Activated T-helper 9 cell treated with anti-CD3 and anti-CD28 coated beads, Interleukin-2, amount 50 U/mL, for 16 hours (primary cell): ENCODE measurements at regions not wholly inside any gene's neighbourhood (a gene's known extent, or its start where the extent isn't known, plus 50 kb on each side); places are given as distances from the start of the nearest gene placed in this dataset.

Experiments
- DNase-seq: peaks from one replicate; pipeline ENCODE4 v3.0.0-alpha.2; 2020; ENCODE audit warnings: low read depth

GRCh38 chr15:95973566-95974256 lies 356.8 kb upstream of the NR2F2 start:
- DNase-seq = no peak

- no peak for DNase-seq
These were observed 355.3 kb upstream of the NR2F2 start for GRCh38 chr15:95975212-95975611.

GRCh38 chr15:95979286-95979685 lies 351.2 kb upstream of the NR2F2 start:
- no peak for DNase-seq

GRCh38 chr15:95981209-95981608 lies 349.3 kb upstream of the NR2F2 start:
- DNase-seq = no peak

- DNase-seq = no peak
These were observed 343.2 kb upstream of the NR2F2 start for GRCh38 chr15:95987299-95987698.

GRCh38 chr15:95987886-95988573 lies 342.5 kb upstream of the NR2F2 start:
- DNase-seq = no peak

- no peak for DNase-seq
These were observed 342.0 kb upstream of the NR2F2 start for GRCh38 chr15:95988574-95988887.

- DNase-seq = no peak
These were observed 341.1 kb upstream of the NR2F2 start for GRCh38 chr15:95989392-95989791.

GRCh38 chr15:95990833-95991232 lies 339.7 kb upstream of the NR2F2 start:
- no peak for DNase-seq

- DNase-seq = no peak
These were observed 336.1 kb upstream of the NR2F2 start for GRCh38 chr15:95994418-95994817.

- no peak for DNase-seq
These were observed 334.9 kb upstream of the NR2F2 start for GRCh38 chr15:95995375-95996168.

- no peak for DNase-seq
These were observed 334.0 kb upstream of the NR2F2 start for GRCh38 chr15:95996494-95996893.

- DNase-seq = no peak
These were observed 331.6 kb upstream of the NR2F2 start for GRCh38 chr15:95998935-95999334.

GRCh38 chr15:96002890-96003859 lies 327.3 kb upstream of the NR2F2 start:
- no peak for DNase-seq

GRCh38 chr15:96005906-96006305 lies 324.6 kb upstream of the NR2F2 start:
- DNase-seq = no peak

GRCh38 chr15:96011136-96011535 lies 319.4 kb upstream of the NR2F2 start:
- DNase-seq = no peak

GRCh38 chr15:96014939-96015338 lies 315.6 kb upstream of the NR2F2 start:
- DNase-seq = no peak

- DNase-seq = no peak
These were observed 311.4 kb upstream of the NR2F2 start for GRCh38 chr15:96019114-96019513.

- DNase-seq = no peak
These were observed 310.4 kb upstream of the NR2F2 start for GRCh38 chr15:96020133-96020532.

GRCh38 chr15:96020797-96021196 lies 309.7 kb upstream of the NR2F2 start:
- no peak for DNase-seq

GRCh38 chr15:96023081-96023480 lies 307.4 kb upstream of the NR2F2 start:
- no peak for DNase-seq

GRCh38 chr15:96027501-96027900 lies 303.0 kb upstream of the NR2F2 start:
- no peak for DNase-seq
